GM19238 (cell line): ENCODE measurements at regions not wholly inside any gene's neighbourhood (a gene's known extent, or its start where the extent isn't known, plus 50 kb on each side); places are given as distances from the start of the nearest gene placed in this dataset.

Source experiments
- DNase-seq: peaks from one replicate; pipeline ENCODE4 v3.0.0; 2011; ENCODE audit warnings: low spot score; ENCODE audit not compliant: insufficient read length

GRCh38 chr10:29141761-29142160, 147.1 kb upstream of the LYZL1 start:
- no peak for DNase-seq

GRCh38 chr10:29142516-29143314, 146.2 kb upstream of the LYZL1 start:
- DNase-seq, result no peak

GRCh38 chr10:29144126-29144525, 144.7 kb upstream of the LYZL1 start:
- DNase-seq, result no peak

GRCh38 chr10:29146311-29147100, 142.4 kb upstream of the LYZL1 start:
- no peak for DNase-seq

GRCh38 chr10:29150010-29150409, 138.9 kb upstream of the LYZL1 start:
- no peak for DNase-seq

GRCh38 chr10:29151005-29151404, 137.9 kb upstream of the LYZL1 start:
- no peak for DNase-seq

- no peak for DNase-seq
Observed at GRCh38 chr10:29157321-29157720, 131.5 kb upstream of the LYZL1 start.

- no peak for DNase-seq
Observed at GRCh38 chr10:29158066-29158465, 130.8 kb upstream of the LYZL1 start.

- DNase-seq, result no peak
Observed at GRCh38 chr10:29160150-29160617, 128.7 kb upstream of the LYZL1 start.

GRCh38 chr10:29163746-29164145, 125.1 kb upstream of the LYZL1 start:
- DNase-seq, result no peak

- DNase-seq, result no peak
Observed at GRCh38 chr10:29166713-29167112, 122.2 kb upstream of the LYZL1 start.

GRCh38 chr10:29169021-29169420, 119.8 kb upstream of the LYZL1 start:
- no peak for DNase-seq

- DNase-seq, result no peak
Observed at GRCh38 chr10:29171717-29172116, 117.2 kb upstream of the LYZL1 start.

GRCh38 chr10:29174389-29174788, 114.5 kb upstream of the LYZL1 start:
- DNase-seq, result no peak

GRCh38 chr10:29176845-29177832, 111.7 kb upstream of the LYZL1 start:
- no peak for DNase-seq

GRCh38 chr10:29181936-29182335, 106.9 kb upstream of the LYZL1 start:
- DNase-seq, result no peak

GRCh38 chr10:29183301-29183945, 105.4 kb upstream of the LYZL1 start:
- DNase-seq, result no peak

GRCh38 chr10:29184205-29185000, 104.5 kb upstream of the LYZL1 start:
- no peak for DNase-seq

GRCh38 chr10:29185050-29185449, 103.8 kb upstream of the LYZL1 start:
- DNase-seq, result no peak

GRCh38 chr10:29186221-29186620, 102.6 kb upstream of the LYZL1 start:
- DNase-seq, result no peak
